ENCODE measurements at regions not wholly inside any gene's neighbourhood (a gene's known extent, or its start where the extent isn't known, plus 50 kb on each side); places are given as distances from the start of the nearest gene placed in this dataset.

GRCh38 chrX:83305381-83305780 lies 202.7 kb upstream of the POU3F4 start (continued):
- no peak for TF ChIP-seq EZH2 (IDR thresholded peaks at IDR 0.05)
- TF ChIP-seq CBX3 (IDR thresholded peaks at IDR 0.05; ENCODE audit: low read depth): no peak
- no peak for TF ChIP-seq ELF1 (IDR thresholded peaks at IDR 0.05; ENCODE audit: borderline replicate concordance, low read depth)
- no peak for TF ChIP-seq ZBTB33 (IDR thresholded peaks at IDR 0.05; ENCODE audit: extremely low read depth, insufficient replicate concordance, low read length)
- no peak for TF ChIP-seq ZNF274 (IDR thresholded peaks at IDR 0.05; ENCODE audit: low read depth, low read length)
- TF ChIP-seq SIN3A (IDR thresholded peaks at IDR 0.05; ENCODE audit: low read depth): no peak
- TF ChIP-seq, protein P1, sequence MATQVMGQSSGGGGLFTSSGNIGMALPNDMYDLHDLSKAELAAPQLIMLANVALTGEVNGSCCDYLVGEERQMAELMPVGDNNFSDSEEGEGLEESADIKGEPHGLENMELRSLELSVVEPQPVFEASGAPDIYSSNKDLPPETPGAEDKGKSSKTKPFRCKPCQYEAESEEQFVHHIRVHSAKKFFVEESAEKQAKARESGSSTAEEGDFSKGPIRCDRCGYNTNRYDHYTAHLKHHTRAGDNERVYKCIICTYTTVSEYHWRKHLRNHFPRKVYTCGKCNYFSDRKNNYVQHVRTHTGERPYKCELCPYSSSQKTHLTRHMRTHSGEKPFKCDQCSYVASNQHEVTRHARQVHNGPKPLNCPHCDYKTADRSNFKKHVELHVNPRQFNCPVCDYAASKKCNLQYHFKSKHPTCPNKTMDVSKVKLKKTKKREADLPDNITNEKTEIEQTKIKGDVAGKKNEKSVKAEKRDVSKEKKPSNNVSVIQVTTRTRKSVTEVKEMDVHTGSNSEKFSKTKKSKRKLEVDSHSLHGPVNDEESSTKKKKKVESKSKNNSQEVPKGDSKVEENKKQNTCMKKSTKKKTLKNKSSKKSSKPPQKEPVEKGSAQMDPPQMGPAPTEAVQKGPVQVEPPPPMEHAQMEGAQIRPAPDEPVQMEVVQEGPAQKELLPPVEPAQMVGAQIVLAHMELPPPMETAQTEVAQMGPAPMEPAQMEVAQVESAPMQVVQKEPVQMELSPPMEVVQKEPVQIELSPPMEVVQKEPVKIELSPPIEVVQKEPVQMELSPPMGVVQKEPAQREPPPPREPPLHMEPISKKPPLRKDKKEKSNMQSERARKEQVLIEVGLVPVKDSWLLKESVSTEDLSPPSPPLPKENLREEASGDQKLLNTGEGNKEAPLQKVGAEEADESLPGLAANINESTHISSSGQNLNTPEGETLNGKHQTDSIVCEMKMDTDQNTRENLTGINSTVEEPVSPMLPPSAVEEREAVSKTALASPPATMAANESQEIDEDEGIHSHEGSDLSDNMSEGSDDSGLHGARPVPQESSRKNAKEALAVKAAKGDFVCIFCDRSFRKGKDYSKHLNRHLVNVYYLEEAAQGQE (IDR thresholded peaks at IDR 0.05; ENCODE audit: low read depth): no peak

- intact Hi-C loops (cut with micrococcal nuclease): loop anchor here (5.0 kb wide), 1 partner anchor 672 kb away; no protein-coding TSS in a partner anchor
- ChIA-PET POLR2A (no interaction called here), RAD21 (ENCODE audit: low non-redundant PET in 1 of 2, low total read pairs in 2 of 2, uncharacterized antibody in 2 of 2, unreplicated experiment in 2 of 2) (no interaction called here), CTCF (no interaction called here)
- no peaks in the 10 kb centered on the region for H3K9me2 ChIP-seq (ENCODE audit: insufficient read depth)
- H4K20me1 ChIP-seq (ENCODE audit: insufficient read depth): no peaks in the 10 kb centered on the region
- ATAC-seq (no peak), DNase-seq (ENCODE audit: low read depth, low spot score) (no peak)
- no peak overlapping the region for H3K27ac ChIP-seq (ENCODE audit: low read depth, low read length)
- no peaks in the 10 kb centered on the region for H3K9me3 ChIP-seq (ENCODE audit: control insufficient read depth in 1 of 2, insufficient read depth in 1 of 2, low read depth in 1 of 2, low read length in 2 of 2)
- H2AFZ ChIP-seq (ENCODE audit: low read depth, low read length, poor library complexity, severe bottlenecking): no peak overlapping the region
- no peak overlapping the region for H3K4me3 ChIP-seq (replicated peaks in 1 of 2; ENCODE audit: low read depth in 1 of 2, low read length in 2 of 2)
- no peak for TF ChIP-seq ATF3 (IDR thresholded peaks at IDR 0.05)
- no peak for TF ChIP-seq JUND (IDR thresholded peaks at IDR 0.05)
- TF ChIP-seq, protein P1 (IDR thresholded peaks at IDR 0.05; ENCODE audit: low read depth): no peak
- no peak for TF ChIP-seq SP1 (IDR thresholded peaks at IDR 0.05; ENCODE audit: low read depth)
- TF ChIP-seq POLR2AphosphoS5 (IDR thresholded peaks at IDR 0.05; ENCODE audit: low read depth, low read length): no peak
- no peak for TF ChIP-seq ZFX (IDR thresholded peaks at IDR 0.05)
- no peaks in the 10 kb centered on the region for H3K36me3 ChIP-seq (ENCODE audit: control insufficient read depth in 1 of 2, insufficient read depth in 2 of 2, low read length in 2 of 2)
- H3K4me2 ChIP-seq (ENCODE audit: low read length): no peak overlapping the region
- no TSS peak for BruUV-seq (replicated peaks)
- H3K9ac ChIP-seq (ENCODE audit: low read length): no peak overlapping the region
- no peaks in the 10 kb centered on the region for H3K4me1 ChIP-seq (ENCODE audit: control insufficient read depth in 1 of 2, insufficient read depth in 2 of 2, low read length in 2 of 2)
- no peaks in the 10 kb centered on the region for H3K79me2 ChIP-seq (ENCODE audit: insufficient read depth, low read length)
- no peaks in the 10 kb centered on the region for H3K27me3 ChIP-seq (ENCODE audit: insufficient read depth, low read length)
Observed at GRCh38 chrX:83319023-83319422, 189.1 kb upstream of the POU3F4 start.
